ENCODE measurements at regions not wholly inside any gene's neighbourhood (a gene's known extent, or its start where the extent isn't known, plus 50 kb on each side); places are given as distances from the start of the nearest gene placed in this dataset.
A peak's percentile ranks its signal among the peaks of the same experiment; 100 is the strongest.

- DNase-seq, result no peak
These were observed 339.3 kb upstream of the SFSWAP start for GRCh38 chr12:131371401-131372170.

GRCh38 chr12:131372171-131372475, 338.8 kb upstream of the SFSWAP start:
- DNase-seq, result no peak

- no peak for DNase-seq
These were observed 338.1 kb upstream of the SFSWAP start for GRCh38 chr12:131372706-131373195.

GRCh38 chr12:131375261-131375971, 335.5 kb upstream of the SFSWAP start:
- DNase-seq, result no peak

- no peak for DNase-seq
These were observed 334.9 kb upstream of the SFSWAP start for GRCh38 chr12:131375972-131376345.

- no peak for DNase-seq
These were observed 332.6 kb upstream of the SFSWAP start for GRCh38 chr12:131378176-131378842.

- DNase-seq, result no peak
These were observed 331.8 kb upstream of the SFSWAP start for GRCh38 chr12:131378861-131379665.

GRCh38 chr12:131379738-131380137, 331.2 kb upstream of the SFSWAP start:
- DNase-seq, result peak in 13 of 58 donors; percentile 6 to 49 (median 27)

- DNase-seq, result peak in 1 of 58 donors; percentile 7
These were observed 330.5 kb upstream of the SFSWAP start for GRCh38 chr12:131380220-131380964.

- no peak for DNase-seq
These were observed 329.8 kb upstream of the SFSWAP start for GRCh38 chr12:131380965-131381705.

GRCh38 chr12:131381716-131382430, 329.0 kb upstream of the SFSWAP start:
- no peak for DNase-seq

GRCh38 chr12:131383291-131383690, 327.6 kb upstream of the SFSWAP start:
- no peak for DNase-seq

GRCh38 chr12:131383741-131384543, 326.9 kb upstream of the SFSWAP start:
- DNase-seq, result no peak

GRCh38 chr12:131384544-131384855, 326.4 kb upstream of the SFSWAP start:
- no peak for DNase-seq

- no peak for DNase-seq
These were observed 325.4 kb upstream of the SFSWAP start for GRCh38 chr12:131385313-131386166.

GRCh38 chr12:131386167-131386521, 324.7 kb upstream of the SFSWAP start:
- no peak for DNase-seq

- no peak for DNase-seq
These were observed 324.1 kb upstream of the SFSWAP start for GRCh38 chr12:131386781-131387180.
